ENCODE measurements at regions not wholly inside any gene's neighbourhood (a gene's known extent, or its start where the extent isn't known, plus 50 kb on each side); places are given as distances from the start of the nearest gene placed in this dataset.

DNA sequence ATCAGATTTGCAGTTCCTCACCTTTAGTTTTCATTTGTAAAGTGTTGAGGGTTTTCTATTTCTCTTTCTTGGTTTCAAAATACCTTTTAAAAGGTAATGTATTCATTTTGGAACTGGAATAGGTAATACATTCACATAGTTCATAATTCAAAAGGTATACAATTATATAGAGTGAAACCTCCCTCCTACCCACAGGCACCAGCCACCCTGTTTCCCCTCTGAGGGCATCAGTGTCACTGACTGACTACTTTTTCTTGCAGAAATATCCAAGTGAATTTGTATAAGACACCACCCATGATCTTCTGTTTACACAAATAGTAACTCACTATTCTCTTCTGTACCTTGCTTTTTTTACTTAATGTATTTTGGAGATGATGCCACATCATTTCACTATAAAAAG lies 139.6 kb upstream of the EGLN3 start:
- TF ChIP-seq, protein P1, sequence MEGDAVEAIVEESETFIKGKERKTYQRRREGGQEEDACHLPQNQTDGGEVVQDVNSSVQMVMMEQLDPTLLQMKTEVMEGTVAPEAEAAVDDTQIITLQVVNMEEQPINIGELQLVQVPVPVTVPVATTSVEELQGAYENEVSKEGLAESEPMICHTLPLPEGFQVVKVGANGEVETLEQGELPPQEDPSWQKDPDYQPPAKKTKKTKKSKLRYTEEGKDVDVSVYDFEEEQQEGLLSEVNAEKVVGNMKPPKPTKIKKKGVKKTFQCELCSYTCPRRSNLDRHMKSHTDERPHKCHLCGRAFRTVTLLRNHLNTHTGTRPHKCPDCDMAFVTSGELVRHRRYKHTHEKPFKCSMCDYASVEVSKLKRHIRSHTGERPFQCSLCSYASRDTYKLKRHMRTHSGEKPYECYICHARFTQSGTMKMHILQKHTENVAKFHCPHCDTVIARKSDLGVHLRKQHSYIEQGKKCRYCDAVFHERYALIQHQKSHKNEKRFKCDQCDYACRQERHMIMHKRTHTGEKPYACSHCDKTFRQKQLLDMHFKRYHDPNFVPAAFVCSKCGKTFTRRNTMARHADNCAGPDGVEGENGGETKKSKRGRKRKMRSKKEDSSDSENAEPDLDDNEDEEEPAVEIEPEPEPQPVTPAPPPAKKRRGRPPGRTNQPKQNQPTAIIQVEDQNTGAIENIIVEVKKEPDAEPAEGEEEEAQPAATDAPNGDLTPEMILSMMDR (IDR thresholded peaks at IDR 0.05): no peak
- no peak for TF ChIP-seq POLR2A (IDR thresholded peaks at IDR 0.05)

Data from Peyer's patch (tissue), 4 donors.